GM19240 (cell line): ENCODE measurements at regions not wholly inside any gene's neighbourhood (a gene's known extent, or its start where the extent isn't known, plus 50 kb on each side); places are given as distances from the start of the nearest gene placed in this dataset.
"Not testable (repeated sequence)": the region's sequence is repeated elsewhere in the genome, so short reads cannot be mapped to it uniquely, and the experiment has no call there.

Experiments used
- DNase-seq: peaks from one replicate; pipeline ENCODE4 v3.0.0; 2011; ENCODE audit warnings: low spot score; ENCODE audit not compliant: insufficient read length

GRCh38 chr9:100639854-100640253 is 62.0 kb downstream of the CAVIN4 start:
- no peak for DNase-seq

- no peak for DNase-seq
Observed at GRCh38 chr9:100640447-100641050, 62.7 kb downstream of the CAVIN4 start.

GRCh38 chr9:100641166-100641565 is 63.3 kb downstream of the CAVIN4 start:
- DNase-seq: no peak

GRCh38 chr9:100652850-100653249 is 75.0 kb downstream of the CAVIN4 start:
- no peak for DNase-seq

GRCh38 chr9:100653643-100654334 is 75.9 kb downstream of the CAVIN4 start:
- no peak for DNase-seq

GRCh38 chr9:100656851-100657250 is 79.0 kb downstream of the CAVIN4 start:
- DNase-seq: not testable (repeated sequence)

GRCh38 chr9:100661668-100662067 is 83.8 kb downstream of the CAVIN4 start:
- DNase-seq: no peak

- DNase-seq: no peak
Observed at GRCh38 chr9:100662122-100662521, 84.2 kb downstream of the CAVIN4 start.

- no peak for DNase-seq
Observed at GRCh38 chr9:100667448-100667847, 89.6 kb downstream of the CAVIN4 start.

- no peak for DNase-seq
Observed at GRCh38 chr9:100668024-100668423, 90.1 kb downstream of the CAVIN4 start.

GRCh38 chr9:100669968-100670367 is 92.1 kb downstream of the CAVIN4 start:
- DNase-seq: no peak

- no peak for DNase-seq
Observed at GRCh38 chr9:100670719-100671118, 92.8 kb downstream of the CAVIN4 start.

GRCh38 chr9:100671898-100672297 is 94.0 kb downstream of the CAVIN4 start:
- no peak for DNase-seq

GRCh38 chr9:100673249-100673648 is 95.4 kb downstream of the CAVIN4 start:
- DNase-seq: no peak

GRCh38 chr9:100674419-100675122 is 96.7 kb downstream of the CAVIN4 start:
- DNase-seq: no peak

GRCh38 chr9:100679834-100680233 is 102.0 kb downstream of the CAVIN4 start:
- no peak for DNase-seq

- DNase-seq: no peak
Observed at GRCh38 chr9:100686420-100686819, 108.5 kb downstream of the CAVIN4 start.

GRCh38 chr9:100689635-100690034 is 111.8 kb downstream of the CAVIN4 start:
- no peak for DNase-seq

- no peak for DNase-seq
Observed at GRCh38 chr9:100690438-100690837, 112.6 kb downstream of the CAVIN4 start.

- no peak for DNase-seq
Observed at GRCh38 chr9:100697339-100697738, 119.5 kb downstream of the CAVIN4 start.

- DNase-seq: no peak
Observed at GRCh38 chr9:100698945-100699344, 121.1 kb downstream of the CAVIN4 start.

GRCh38 chr9:100699668-100700067 is 121.8 kb downstream of the CAVIN4 start:
- DNase-seq: no peak
